ENCODE measurements at regions not wholly inside any gene's neighbourhood (a gene's known extent, or its start where the extent isn't known, plus 50 kb on each side); places are given as distances from the start of the nearest gene placed in this dataset.
A peak's percentile ranks its signal among the peaks of the same experiment; 100 is the strongest.

DNA sequence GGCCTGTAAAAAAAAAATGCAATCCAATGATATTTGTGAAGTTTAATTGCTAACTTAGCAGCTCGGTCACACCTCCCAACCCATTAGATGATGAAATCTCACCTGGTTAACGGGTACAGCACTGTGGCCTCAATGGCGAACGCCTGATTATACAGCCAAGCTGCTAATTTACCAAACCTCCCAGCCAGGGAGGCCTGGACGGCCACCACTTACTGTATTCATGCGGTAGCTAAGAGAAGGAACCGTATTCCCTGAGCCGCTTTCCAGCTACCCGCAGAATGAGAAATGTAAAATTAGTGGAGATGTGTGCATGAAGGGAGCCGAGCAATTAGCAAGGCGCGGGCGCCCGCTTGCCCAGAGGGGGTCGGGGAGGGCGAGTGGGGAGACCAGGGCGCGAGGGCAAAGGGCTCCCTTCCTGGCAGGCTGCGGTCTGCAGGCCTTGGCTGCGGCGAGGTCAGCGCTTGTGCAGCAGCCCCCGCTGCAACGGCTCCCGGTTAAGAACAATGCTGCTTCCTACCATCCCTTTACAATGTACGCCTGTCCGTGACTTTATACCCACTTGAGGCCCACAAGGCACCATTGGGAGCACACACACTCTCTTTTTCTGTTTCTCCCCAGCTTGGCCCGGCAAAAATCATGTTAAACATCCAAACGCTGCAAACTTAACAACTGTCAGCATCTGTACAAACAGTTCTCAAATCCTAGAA, 70.4 kb upstream of the TBCA start:
- Mint-ChIP-seq H3K9me3 (no peaks in the 10 kb centered on the region), H3K4me1 (ENCODE audit: low read depth) (peaks cover 15% of the 10 kb centered on the region)

DNA sequence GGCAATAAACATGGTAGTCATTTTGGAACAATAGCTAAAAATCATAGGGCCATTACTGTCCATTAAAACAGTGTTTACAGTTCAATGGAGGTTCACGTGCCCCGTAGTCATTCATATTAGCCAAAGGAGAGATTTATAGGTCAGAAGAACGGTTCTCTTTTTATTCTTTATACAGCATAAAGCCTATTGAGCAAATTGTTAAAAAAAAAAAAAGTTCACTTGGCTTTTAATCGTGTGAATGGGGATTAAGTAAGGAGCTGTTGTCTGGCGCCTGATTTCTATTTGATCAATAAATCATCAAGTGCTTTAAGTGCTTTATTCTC, 69.1 kb upstream of the TBCA start:
- no peaks in the 10 kb centered on the region for H3K36me3 Mint-ChIP-seq (ENCODE audit: low read depth)
- no peaks in the 10 kb centered on the region for H3K9me3 Mint-ChIP-seq
- H3K27me3 Mint-ChIP-seq (ENCODE audit: insufficient read depth): peaks cover 31% of the 10 kb centered on the region
- DNase-seq: no peak
- TF ChIP-seq, protein P1, sequence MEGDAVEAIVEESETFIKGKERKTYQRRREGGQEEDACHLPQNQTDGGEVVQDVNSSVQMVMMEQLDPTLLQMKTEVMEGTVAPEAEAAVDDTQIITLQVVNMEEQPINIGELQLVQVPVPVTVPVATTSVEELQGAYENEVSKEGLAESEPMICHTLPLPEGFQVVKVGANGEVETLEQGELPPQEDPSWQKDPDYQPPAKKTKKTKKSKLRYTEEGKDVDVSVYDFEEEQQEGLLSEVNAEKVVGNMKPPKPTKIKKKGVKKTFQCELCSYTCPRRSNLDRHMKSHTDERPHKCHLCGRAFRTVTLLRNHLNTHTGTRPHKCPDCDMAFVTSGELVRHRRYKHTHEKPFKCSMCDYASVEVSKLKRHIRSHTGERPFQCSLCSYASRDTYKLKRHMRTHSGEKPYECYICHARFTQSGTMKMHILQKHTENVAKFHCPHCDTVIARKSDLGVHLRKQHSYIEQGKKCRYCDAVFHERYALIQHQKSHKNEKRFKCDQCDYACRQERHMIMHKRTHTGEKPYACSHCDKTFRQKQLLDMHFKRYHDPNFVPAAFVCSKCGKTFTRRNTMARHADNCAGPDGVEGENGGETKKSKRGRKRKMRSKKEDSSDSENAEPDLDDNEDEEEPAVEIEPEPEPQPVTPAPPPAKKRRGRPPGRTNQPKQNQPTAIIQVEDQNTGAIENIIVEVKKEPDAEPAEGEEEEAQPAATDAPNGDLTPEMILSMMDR (IDR thresholded peaks at IDR 0.05): no peak
- peaks cover 5% of the 10 kb centered on the region; the same call in 1 of the 2 replicates for H3K4me1 Mint-ChIP-seq (ENCODE audit: low read depth)
- no peak overlapping the region for H3K27ac Mint-ChIP-seq
- H3K4me3 Mint-ChIP-seq: no peak overlapping the region

More for the DNA sequence above, 70.4 kb upstream of the TBCA start:
- Mint-ChIP-seq H3K27me3 (ENCODE audit: insufficient read depth) (peaks cover 39% of the 10 kb centered on the region), H3K36me3 (ENCODE audit: low read depth) (no peaks in the 10 kb centered on the region; the same call in 1 of the 2 replicates), H3K27ac (no peak overlapping the region), H3K4me3 (no peak overlapping the region)
- TF ChIP-seq, protein P1 (IDR thresholded peaks at IDR 0.05): no peak
- no peak for DNase-seq

DNA sequence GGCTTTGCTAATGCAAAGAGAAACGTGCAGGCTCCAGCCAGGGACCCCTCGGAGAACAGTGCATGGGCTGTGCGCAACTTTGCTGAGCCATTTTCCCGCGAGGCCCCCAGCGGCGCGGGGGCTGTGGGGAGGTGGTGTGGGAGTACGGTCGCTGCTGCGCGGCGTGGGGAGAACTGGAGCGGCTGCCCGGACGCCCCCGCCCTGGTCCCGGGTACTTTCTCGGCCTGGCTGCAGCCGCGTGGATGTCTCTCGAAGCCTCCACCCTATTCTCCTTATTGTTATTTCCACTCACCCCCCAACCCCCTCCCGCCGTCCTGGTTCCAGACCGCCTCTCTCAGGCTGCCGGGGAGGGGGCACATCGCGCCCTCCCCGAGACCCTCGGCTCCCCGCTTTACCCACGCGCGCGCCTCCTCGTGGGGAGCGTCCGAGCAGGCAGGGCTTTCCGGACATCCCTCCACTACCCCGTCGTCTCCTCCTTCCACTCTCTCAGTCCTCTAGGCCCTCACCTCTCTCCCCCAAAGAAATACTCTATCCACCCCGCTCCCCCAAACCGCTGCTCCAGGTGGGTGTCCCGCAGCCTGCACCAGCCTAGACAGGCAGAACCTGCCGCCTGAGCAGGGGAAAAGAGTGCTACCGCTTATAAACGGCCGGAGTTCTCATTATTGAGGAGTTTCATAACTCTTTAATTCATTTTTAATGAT, 68.6 kb upstream of the TBCA start:
- Mint-ChIP-seq H3K27ac (no peak overlapping the region), H3K36me3 (ENCODE audit: low read depth) (no peaks in the 10 kb centered on the region), H3K27me3 (ENCODE audit: insufficient read depth) (peaks cover 31% of the 10 kb centered on the region), H3K9me3 (no peaks in the 10 kb centered on the region), H3K4me3 (peak overlapping the region; percentile 68; the same call in 1 of the 2 replicates), H3K4me1 (ENCODE audit: low read depth) (peaks cover 5% of the 10 kb centered on the region; the same call in 1 of the 2 replicates)
- DNase-seq: no peak
- TF ChIP-seq, protein P1 (IDR thresholded peaks at IDR 0.05): peak; percentile 24; the same call in 1 of the 2 replicates

DNA sequence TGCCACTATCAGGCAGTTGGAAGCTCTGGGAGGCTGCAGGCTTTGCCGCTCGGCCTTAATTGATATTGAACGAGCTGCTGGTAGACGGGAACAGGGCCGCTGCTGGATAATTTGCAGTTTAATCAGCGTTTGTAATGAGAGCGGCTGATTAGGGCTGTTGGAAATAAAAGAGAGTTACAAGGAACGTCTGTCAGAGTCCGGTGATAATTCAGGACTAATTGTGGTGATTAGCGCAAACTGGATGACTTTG, 68.2 kb upstream of the TBCA start:
- Mint-ChIP-seq H3K27ac (no peak overlapping the region), H3K27me3 (ENCODE audit: insufficient read depth) (peaks cover 31% of the 10 kb centered on the region), H3K4me1 (ENCODE audit: low read depth) (peaks cover 5% of the 10 kb centered on the region; the same call in 1 of the 2 replicates), H3K4me3 (peak overlapping the region; percentile 68; the same call in 1 of the 2 replicates), H3K36me3 (ENCODE audit: low read depth) (no peaks in the 10 kb centered on the region), H3K9me3 (no peaks in the 10 kb centered on the region)
- TF ChIP-seq, protein P1 (IDR thresholded peaks at IDR 0.05): no peak
- no peak for DNase-seq

DNA sequence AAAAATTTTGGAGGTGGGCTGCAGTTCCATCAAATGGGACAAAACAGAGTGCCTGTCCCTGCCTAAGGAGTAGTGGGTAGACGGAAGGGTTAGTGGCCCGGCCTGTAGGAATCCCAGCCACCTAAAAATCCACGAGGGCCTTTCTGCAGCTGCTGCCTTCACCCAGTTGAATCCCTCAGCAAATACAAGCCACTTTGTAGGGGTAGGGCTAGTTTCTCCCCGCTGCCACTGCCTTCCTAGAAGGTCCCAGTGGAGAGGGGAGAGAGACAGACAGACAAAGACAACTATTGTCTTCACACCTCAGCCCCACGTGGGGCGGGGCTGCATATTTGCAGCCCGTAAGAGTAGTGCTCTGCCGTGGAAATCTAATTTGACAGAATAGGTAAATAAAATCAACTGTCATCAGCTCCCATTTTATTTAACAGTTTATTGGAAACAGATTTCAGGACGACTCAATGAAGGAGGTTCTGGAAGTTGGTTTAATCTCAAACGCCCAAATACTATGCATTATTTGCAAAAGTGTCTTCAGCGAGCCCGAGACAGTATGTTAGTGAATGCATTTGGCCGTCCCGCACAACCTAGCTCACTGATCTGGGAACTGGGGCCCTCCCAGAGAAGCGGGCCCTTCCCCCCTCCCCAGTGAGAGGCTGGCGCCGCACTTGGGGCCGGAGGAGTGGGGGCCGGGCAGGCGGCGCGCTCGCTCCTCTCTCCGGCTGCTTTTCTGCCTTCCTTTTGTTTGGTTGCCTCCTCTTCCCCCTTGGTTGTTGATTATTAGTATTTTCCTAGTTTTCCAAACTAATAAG, 67.6 kb upstream of the TBCA start:
- peaks cover 34% of the 10 kb centered on the region for H3K27me3 Mint-ChIP-seq (ENCODE audit: insufficient read depth)
- no peaks in the 10 kb centered on the region for H3K9me3 Mint-ChIP-seq
- no peak overlapping the region for H3K27ac Mint-ChIP-seq
- no peaks in the 10 kb centered on the region for H3K36me3 Mint-ChIP-seq (ENCODE audit: low read depth)
- TF ChIP-seq, protein P1 (IDR thresholded peaks at IDR 0.05): no peak
- 0 out of 2 replicates have a peak overlapping the region, but pooled peaks have one; percentile 68 for H3K4me3 Mint-ChIP-seq
- DNase-seq: no peak
- peaks cover 5% of the 10 kb centered on the region; the same call in 1 of the 2 replicates for H3K4me1 Mint-ChIP-seq (ENCODE audit: low read depth)

Data from HFFc6 (cell line).